ENCODE measurements at regions not wholly inside any gene's neighbourhood (a gene's known extent, or its start where the extent isn't known, plus 50 kb on each side); places are given as distances from the start of the nearest gene placed in this dataset.
"Not testable (repeated sequence)": the region's sequence is repeated elsewhere in the genome, so short reads cannot be mapped to it uniquely, and the experiment has no call there.

- DNase-seq: no peak
Measured at GRCh38 chr4:17038510-17039176, 140.2 kb upstream of the LDB2 start.

GRCh38 chr4:17033768-17034181, 135.3 kb upstream of the LDB2 start:
- no peak for DNase-seq

- DNase-seq: no peak
Measured at GRCh38 chr4:17033025-17033767, 134.8 kb upstream of the LDB2 start.

- no peak for DNase-seq
Measured at GRCh38 chr4:17030543-17030942, 132.1 kb upstream of the LDB2 start.

- DNase-seq: no peak
Measured at GRCh38 chr4:17029964-17030363, 131.5 kb upstream of the LDB2 start.

- no peak for DNase-seq
Measured at GRCh38 chr4:17029432-17029831, 131.0 kb upstream of the LDB2 start.

- no peak for DNase-seq
Measured at GRCh38 chr4:17027495-17027894, 129.1 kb upstream of the LDB2 start.

- DNase-seq: no peak
Measured at GRCh38 chr4:17024425-17024824, 126.0 kb upstream of the LDB2 start.

- DNase-seq: no peak
Measured at GRCh38 chr4:17020901-17021300, 122.5 kb upstream of the LDB2 start.

- DNase-seq: no peak
Measured at GRCh38 chr4:17020451-17020850, 122.0 kb upstream of the LDB2 start.

- DNase-seq: not testable (repeated sequence)
Measured at GRCh38 chr4:17018621-17019020, 120.2 kb upstream of the LDB2 start.

- DNase-seq: no peak
Measured at GRCh38 chr4:17018013-17018412, 119.6 kb upstream of the LDB2 start.

- no peak for DNase-seq
Measured at GRCh38 chr4:17013382-17014006, 115.0 kb upstream of the LDB2 start.

- DNase-seq: no peak
Measured at GRCh38 chr4:17012451-17012850, 114.0 kb upstream of the LDB2 start.

GRCh38 chr4:17010426-17011087, 112.1 kb upstream of the LDB2 start:
- no peak for DNase-seq

GRCh38 chr4:17009871-17010367, 111.5 kb upstream of the LDB2 start:
- DNase-seq: no peak

- DNase-seq: no peak
Measured at GRCh38 chr4:17008834-17009345, 110.4 kb upstream of the LDB2 start.

- not testable (repeated sequence) for DNase-seq
Measured at GRCh38 chr4:17003606-17004392, 105.4 kb upstream of the LDB2 start.

GRCh38 chr4:16995451-16995850, 97.0 kb upstream of the LDB2 start:
- DNase-seq: no peak

GRCh38 chr4:16993956-16994840, 95.8 kb upstream of the LDB2 start:
- no peak for DNase-seq

GRCh38 chr4:16992566-16993225, 94.3 kb upstream of the LDB2 start:
- DNase-seq: no peak
